GM18868 (cell line): ENCODE measurements at regions not wholly inside any gene's neighbourhood (a gene's known extent, or its start where the extent isn't known, plus 50 kb on each side); places are given as distances from the start of the nearest gene placed in this dataset.
"Not testable (repeated sequence)": the region's sequence is repeated elsewhere in the genome, so short reads cannot be mapped to it uniquely, and the experiment has no call there.

ENCODE experiments used
- ATAC-seq: cut with Tn5 transposase; IDR thresholded peaks from one replicate; pipeline ENCODE4 v1.9.1; 2021; ENCODE audit warnings: mild to moderate bottlenecking, moderate library complexity; ENCODE audit not compliant: unreplicated experiment

- no peak for ATAC-seq
These were observed 140.1 kb upstream of the GRIA1 start for GRCh38 chr5:153350175-153350883.

GRCh38 chr5:153352685-153353219 is 137.7 kb upstream of the GRIA1 start:
- peak; percentile 91 for ATAC-seq

GRCh38 chr5:153357493-153358112 is 132.9 kb upstream of the GRIA1 start:
- ATAC-seq, result no peak

GRCh38 chr5:153358315-153358976 is 132.0 kb upstream of the GRIA1 start:
- peak; percentile 96 for ATAC-seq

GRCh38 chr5:153360860-153361259 is 129.6 kb upstream of the GRIA1 start:
- no peak for ATAC-seq

GRCh38 chr5:153361735-153362409 is 128.6 kb upstream of the GRIA1 start:
- no peak for ATAC-seq

GRCh38 chr5:153365547-153365946 is 124.9 kb upstream of the GRIA1 start:
- ATAC-seq, result peak; percentile 81

GRCh38 chr5:153367466-153367865 is 123.0 kb upstream of the GRIA1 start:
- no peak for ATAC-seq

GRCh38 chr5:153372425-153373129 is 117.9 kb upstream of the GRIA1 start:
- no peak for ATAC-seq

GRCh38 chr5:153373130-153373498 is 117.4 kb upstream of the GRIA1 start:
- no peak for ATAC-seq

GRCh38 chr5:153381630-153382029 is 108.8 kb upstream of the GRIA1 start:
- ATAC-seq, result not testable (repeated sequence)

- no peak for ATAC-seq
These were observed 99.9 kb upstream of the GRIA1 start for GRCh38 chr5:153390569-153390968.

GRCh38 chr5:153399595-153399994 is 90.9 kb upstream of the GRIA1 start:
- no peak for ATAC-seq

GRCh38 chr5:153400931-153401330 is 89.5 kb upstream of the GRIA1 start:
- ATAC-seq, result no peak

- no peak for ATAC-seq
These were observed 87.9 kb upstream of the GRIA1 start for GRCh38 chr5:153402550-153402949.

- no peak for ATAC-seq
These were observed 87.0 kb upstream of the GRIA1 start for GRCh38 chr5:153403470-153403869.

GRCh38 chr5:153404747-153405146 is 85.7 kb upstream of the GRIA1 start:
- no peak for ATAC-seq

- ATAC-seq, result no peak
These were observed 68.8 kb upstream of the GRIA1 start for GRCh38 chr5:153421676-153422075.

GRCh38 chr5:153425914-153426313 is 64.6 kb upstream of the GRIA1 start:
- no peak for ATAC-seq

GRCh38 chr5:153429761-153430380 is 60.6 kb upstream of the GRIA1 start:
- peak; percentile 91 for ATAC-seq
